Lung (tissue), 11 donors: ENCODE measurements at regions not wholly inside any gene's neighbourhood (a gene's known extent, or its start where the extent isn't known, plus 50 kb on each side); places are given as distances from the start of the nearest gene placed in this dataset.

Experiments used
- ATAC-seq: fragments of 200-7000 bp; cut with Tn5 transposase; one replicate; pipeline ENCODE4 v1.9.1; 2020; ENCODE audit warnings: moderate number of reproducible peaks; ENCODE audit not compliant: insufficient read depth, low FRiP score
- DNase-seq, 3 donors: peaks; one replicate each; pipeline ENCODE4 v3.0.0-alpha.2; 2013 to 2017
- H3K27ac ChIP-seq, 2 donors: one replicate each; pipeline ENCODE4 v1.5.1; 2013; ENCODE audit warnings: mild to moderate bottlenecking in 2 of 2, moderate library complexity in 2 of 2, control low read depth in 1 of 2, inconsistent platforms in 1 of 2, low read depth in 1 of 2, low read length in 1 of 2
- H3K27me3 ChIP-seq, 3 donors: one replicate each; pipeline ENCODE4 v1.5.1; 2013; ENCODE audit warnings: low read length in 2 of 3; ENCODE audit not compliant: control insufficient read depth in 3 of 3, insufficient read depth in 3 of 3
- H3K36me3 ChIP-seq, 4 donors: one replicate each; pipeline ENCODE4 v1.5.1; 2013; ENCODE audit warnings: low read length in 4 of 4, mild to moderate bottlenecking in 1 of 4, moderate library complexity in 1 of 4; ENCODE audit not compliant: control insufficient read depth in 4 of 4, insufficient read depth in 4 of 4
- H3K4me1 ChIP-seq, 5 donors: one replicate each; pipeline ENCODE4 v1.5.1; 2013; ENCODE audit warnings: low read length in 5 of 5, mild to moderate bottlenecking in 2 of 5, moderate library complexity in 1 of 5; ENCODE audit not compliant: control insufficient read depth in 5 of 5, insufficient read depth in 5 of 5
- H3K4me3 ChIP-seq: one replicate; pipeline ENCODE4 v1.5.1; 2013; ENCODE audit warnings: mild to moderate bottlenecking, control low read depth, moderate library complexity
- H3K9ac ChIP-seq, 2 donors: one replicate each; pipeline ENCODE4 v1.5.1; 2013; ENCODE audit warnings: low read length in 2 of 2, control low read depth in 1 of 2; ENCODE audit not compliant: insufficient read depth in 1 of 2
- H3K9me3 ChIP-seq, 4 donors: one replicate each; pipeline ENCODE4 v1.5.1; 2013; ENCODE audit warnings: low read length in 3 of 4, mild to moderate bottlenecking in 1 of 4, moderate library complexity in 1 of 4; ENCODE audit not compliant: control insufficient read depth in 4 of 4, insufficient read depth in 3 of 4
- CTCF ChIP-seq: IDR thresholded peaks from 2 replicates; pipeline ENCODE4 v1.5.1; 2012; ENCODE audit warnings: mild to moderate bottlenecking; ENCODE audit errors: control extremely low read depth, extremely low read depth
- WGBS, 2 donors: extraction: QIAGEN DNeasy Blood & Tissue Kit; methylation state at CpG; one replicate each; pipeline ENCODE4 v1.1.7; 2013; 5-methylcytosine and 5-hydroxymethylcytosine counted together
- donor health status: control.
- donor health status: control.
- donor health status: Bipolar disorder and iron deficiency.
- donor health status: healthy.
- donor health status: DM: yes; HTN: yes; CAD: no.

GRCh38 chr7:24151944-24152343 lies 132.0 kb upstream of the NPY start:
- DNase-seq: no peak
- 45 to 94% methylated on average over 1 of the region's 1 CpG for WGBS, 2 donors
- TF ChIP-seq CTCF: no peak

GRCh38 chr7:24152356-24152755 lies 131.6 kb upstream of the NPY start:
- ATAC-seq: no peak

More at GRCh38 chr7:24151944-24152343, 132.0 kb upstream of the NPY start:
- Histone ChIP-seq H3K9ac (no peak overlapping the region), H3K4me1 (no peaks in the 10 kb centered on the region), H3K27ac (no peak overlapping the region), H3K27me3 (no peaks in the 10 kb centered on the region), H3K4me3 (no peak overlapping the region), H3K36me3 (no peaks in the 10 kb centered on the region), H3K9me3 (peaks cover 0 to 4% (median 2%) of the 10 kb centered on the region in 4 donors)
- ATAC-seq: no peak

GRCh38 chr7:24152877-24153472 lies 131.0 kb upstream of the NPY start:
- Histone ChIP-seq H3K36me3 (no peaks in the 10 kb centered on the region), H3K4me3 (no peak overlapping the region), H3K4me1 (no peaks in the 10 kb centered on the region), H3K27ac (no peak overlapping the region), H3K9me3 (peaks cover 0 to 4% (median 2%) of the 10 kb centered on the region in 4 donors), H3K9ac (no peak overlapping the region), H3K27me3 (no peaks in the 10 kb centered on the region)
- ATAC-seq: no peak
- no peak for DNase-seq
- TF ChIP-seq CTCF: no peak
- WGBS, 2 donors: 73 to 76% methylated on average over 6 of the region's 6 CpGs

More at GRCh38 chr7:24152356-24152755, 131.6 kb upstream of the NPY start:
- Histone ChIP-seq H3K27ac (no peak overlapping the region), H3K9ac (no peak overlapping the region), H3K4me3 (no peak overlapping the region), H3K4me1 (no peaks in the 10 kb centered on the region), H3K36me3 (no peaks in the 10 kb centered on the region), H3K27me3 (no peaks in the 10 kb centered on the region), H3K9me3 (peaks cover 0 to 4% (median 2%) of the 10 kb centered on the region in 4 donors)
- no peak for TF ChIP-seq CTCF
- 33 to 67% methylated on average over 1 of the region's 1 CpG for WGBS, 2 donors
- no peak for DNase-seq

GRCh38 chr7:24157666-24158065 lies 126.3 kb upstream of the NPY start:
- TF ChIP-seq CTCF: no peak
- ATAC-seq: no peak

More at GRCh38 chr7:24157666-24158065, 126.3 kb upstream of the NPY start:
- no peak for DNase-seq
- Histone ChIP-seq H3K9me3 (peaks cover 0 to 2% (median 0%) of the 10 kb centered on the region in 4 donors), H3K27ac (no peak overlapping the region), H3K9ac (no peak overlapping the region), H3K4me3 (no peak overlapping the region), H3K27me3 (no peaks in the 10 kb centered on the region), H3K4me1 (no peaks in the 10 kb centered on the region), H3K36me3 (no peaks in the 10 kb centered on the region)
- WGBS, 2 donors: 93 to 98% methylated on average over 3 of the region's 3 CpGs
